ENCODE measurements at regions not wholly inside any gene's neighbourhood (a gene's known extent, or its start where the extent isn't known, plus 50 kb on each side); places are given as distances from the start of the nearest gene placed in this dataset.

GRCh38 chr4:182066037-182066436, 177.2 kb upstream of the TENM3 start:
- DNase-seq: no peak

- DNase-seq: no peak
These were observed 175.4 kb upstream of the TENM3 start for GRCh38 chr4:182067828-182068227.

GRCh38 chr4:182068920-182069319, 174.3 kb upstream of the TENM3 start:
- DNase-seq: no peak

- no peak for DNase-seq
These were observed 169.9 kb upstream of the TENM3 start for GRCh38 chr4:182073278-182073677.

GRCh38 chr4:182074139-182074538, 169.1 kb upstream of the TENM3 start:
- no peak for DNase-seq

- no peak for DNase-seq
These were observed 168.4 kb upstream of the TENM3 start for GRCh38 chr4:182074810-182075209.

GRCh38 chr4:182082910-182083309, 160.3 kb upstream of the TENM3 start:
- DNase-seq: no peak

- DNase-seq: no peak
These were observed 159.4 kb upstream of the TENM3 start for GRCh38 chr4:182083671-182084410.

- no peak for DNase-seq
These were observed 158.1 kb upstream of the TENM3 start for GRCh38 chr4:182085051-182085480.

GRCh38 chr4:182089326-182089725, 153.9 kb upstream of the TENM3 start:
- no peak for DNase-seq

- DNase-seq: no peak
These were observed 153.0 kb upstream of the TENM3 start for GRCh38 chr4:182090186-182090585.

- no peak for DNase-seq
These were observed 152.1 kb upstream of the TENM3 start for GRCh38 chr4:182091128-182091527.

- DNase-seq: no peak
These were observed 149.8 kb upstream of the TENM3 start for GRCh38 chr4:182093431-182093831.

GRCh38 chr4:182093935-182094334, 149.3 kb upstream of the TENM3 start:
- no peak for DNase-seq

- no peak for DNase-seq
These were observed 141.6 kb upstream of the TENM3 start for GRCh38 chr4:182101618-182102017.

GRCh38 chr4:182102576-182102975, 140.6 kb upstream of the TENM3 start:
- no peak for DNase-seq

GRCh38 chr4:182103614-182104319, 139.4 kb upstream of the TENM3 start:
- no peak for DNase-seq

- no peak for DNase-seq
These were observed 137.8 kb upstream of the TENM3 start for GRCh38 chr4:182105416-182105815.

- DNase-seq: no peak
These were observed 135.3 kb upstream of the TENM3 start for GRCh38 chr4:182107931-182108330.

- no peak for DNase-seq
These were observed 131.6 kb upstream of the TENM3 start for GRCh38 chr4:182111586-182111985.

GRCh38 chr4:182113779-182114178, 129.4 kb upstream of the TENM3 start:
- no peak for DNase-seq

- no peak for DNase-seq
These were observed 118.8 kb upstream of the TENM3 start for GRCh38 chr4:182124359-182124758.

- DNase-seq: no peak
These were observed 117.1 kb upstream of the TENM3 start for GRCh38 chr4:182126096-182126495.

GRCh38 chr4:182126603-182127002, 116.6 kb upstream of the TENM3 start:
- no peak for DNase-seq

- no peak for DNase-seq
These were observed 110.2 kb upstream of the TENM3 start for GRCh38 chr4:182133033-182133432.

Measured in bone marrow (tissue), 2 donors.